Osteoblast (primary cell): ENCODE measurements at regions not wholly inside any gene's neighbourhood (a gene's known extent, or its start where the extent isn't known, plus 50 kb on each side); places are given as distances from the start of the nearest gene placed in this dataset.

Source experiments
- DNase-seq: peaks from one replicate; pipeline ENCODE4 v3.0.0; 2011; ENCODE audit warnings: low spot score, mixed read lengths; ENCODE audit not compliant: insufficient read length; ENCODE audit errors: missing footprints
- H2AFZ ChIP-seq: 2 replicates; pipeline ENCODE4 v1.6.0; 2011; ENCODE audit warnings: mild to moderate bottlenecking, low read length
- H3K27ac ChIP-seq: 2 replicates; pipeline ENCODE4 v1.5.1; 2011; ENCODE audit warnings: mild to moderate bottlenecking, low read depth, low read length, moderate library complexity
- H3K27me3 ChIP-seq: 2 replicates; pipeline ENCODE4 v1.6.0; 2012; ENCODE audit warnings: mild to moderate bottlenecking, control low read depth, inconsistent platforms, low read length, moderate library complexity; ENCODE audit not compliant: insufficient read depth
- H3K36me3 ChIP-seq: 2 replicates; pipeline ENCODE4 v1.5.1; 2011; ENCODE audit warnings: mild to moderate bottlenecking, low read length, control low read depth, moderate library complexity; ENCODE audit not compliant: insufficient read depth
- H3K4me1 ChIP-seq: 2 replicates; pipeline ENCODE4 v1.5.1; 2011; ENCODE audit warnings: mild to moderate bottlenecking, low read length, control low read depth, moderate library complexity; ENCODE audit not compliant: insufficient read depth
- H3K4me2 ChIP-seq: 2 replicates; pipeline ENCODE4 v1.6.0; 2011; ENCODE audit warnings: mild to moderate bottlenecking, low read length; ENCODE audit not compliant: insufficient read depth
- H3K4me3 ChIP-seq: fragments of 200-600 bp; sonication (generic); 3 replicates; pipeline ENCODE4 v1.5.1; 2012; ENCODE audit warnings: mild to moderate bottlenecking, low read length, inconsistent platforms; ENCODE audit not compliant: insufficient read depth
- H3K79me2 ChIP-seq: 2 replicates; pipeline ENCODE4 v1.6.0; 2012; ENCODE audit warnings: mild to moderate bottlenecking, low read length, control low read depth, inconsistent platforms; ENCODE audit not compliant: insufficient read depth
- H3K9me3 ChIP-seq: 2 replicates; pipeline ENCODE4 v1.5.1; 2011; ENCODE audit warnings: low read depth, low read length, control low read depth
- H4K20me1 ChIP-seq: 2 replicates; pipeline ENCODE4 v1.6.0; 2012; ENCODE audit warnings: mild to moderate bottlenecking, low read length, control low read depth; ENCODE audit not compliant: insufficient read depth
- CTCF ChIP-seq: IDR thresholded peaks from 2 replicates; pipeline ENCODE4 v1.5.1; 2011; ENCODE audit warnings: mild to moderate bottlenecking, low read depth, low read length, moderate library complexity; ENCODE audit errors: extremely low read depth

DNA sequence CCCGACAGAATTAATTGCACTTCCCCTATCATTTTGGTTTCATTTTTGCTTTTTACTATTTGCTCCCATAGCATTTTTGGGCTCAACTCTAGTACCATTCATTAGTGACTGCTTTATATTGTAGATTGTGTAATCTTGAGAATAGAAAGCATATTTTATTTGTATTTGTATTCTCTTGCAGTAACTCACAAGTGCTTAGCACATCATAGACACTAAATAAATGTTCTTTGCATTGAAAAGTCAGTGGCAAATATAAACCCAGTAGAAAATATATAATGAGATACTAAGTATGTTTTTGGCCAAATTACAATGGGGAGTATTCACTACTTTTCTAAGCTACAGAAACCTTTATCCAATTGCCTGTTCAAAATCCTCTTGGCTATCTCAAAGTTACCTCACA lies 359.7 kb upstream of the CAMK1G start:
- no peak overlapping the region for H2AFZ ChIP-seq
- TF ChIP-seq CTCF, result no peak
- peaks cover 4% of the 10 kb centered on the region for H3K4me1 ChIP-seq
- no peak overlapping the region for H3K4me3 ChIP-seq
- no peaks in the 10 kb centered on the region for H3K79me2 ChIP-seq
- H3K9me3 ChIP-seq, result no peaks in the 10 kb centered on the region
- H3K27me3 ChIP-seq, result no peaks in the 10 kb centered on the region
- no peak overlapping the region for H3K27ac ChIP-seq
- no peak overlapping the region for H3K4me2 ChIP-seq
- H3K36me3 ChIP-seq, result no peaks in the 10 kb centered on the region
- DNase-seq, result no peak
- H4K20me1 ChIP-seq, result no peaks in the 10 kb centered on the region

DNA sequence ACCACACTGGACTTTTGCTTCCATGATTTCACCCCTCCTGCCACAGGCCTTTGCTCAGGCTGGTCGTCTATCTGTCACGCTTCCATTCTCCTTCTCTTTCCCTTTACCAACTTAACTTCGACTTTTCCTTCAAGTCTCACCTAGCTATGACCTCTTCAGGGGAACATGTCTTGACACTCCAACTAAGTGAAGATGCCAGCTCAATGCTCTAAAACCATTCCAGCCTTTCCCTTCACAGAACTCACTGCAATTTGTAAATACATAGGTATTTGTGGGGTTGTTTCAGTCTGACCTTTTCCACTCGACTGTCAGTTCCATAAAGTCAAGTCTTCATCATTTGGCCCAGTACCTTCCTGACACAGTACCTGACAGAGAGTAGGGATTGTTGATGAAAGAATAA lies 358.6 kb upstream of the CAMK1G start:
- Histone ChIP-seq H4K20me1 (no peaks in the 10 kb centered on the region), H3K4me1 (peaks cover 4% of the 10 kb centered on the region), H2AFZ (no peak overlapping the region), H3K79me2 (no peaks in the 10 kb centered on the region), H3K36me3 (no peaks in the 10 kb centered on the region), H3K4me2 (no peak overlapping the region), H3K27ac (no peak overlapping the region), H3K27me3 (no peaks in the 10 kb centered on the region), H3K9me3 (no peaks in the 10 kb centered on the region), H3K4me3 (no peak overlapping the region)
- no peak for TF ChIP-seq CTCF
- DNase-seq, result no peak

DNA sequence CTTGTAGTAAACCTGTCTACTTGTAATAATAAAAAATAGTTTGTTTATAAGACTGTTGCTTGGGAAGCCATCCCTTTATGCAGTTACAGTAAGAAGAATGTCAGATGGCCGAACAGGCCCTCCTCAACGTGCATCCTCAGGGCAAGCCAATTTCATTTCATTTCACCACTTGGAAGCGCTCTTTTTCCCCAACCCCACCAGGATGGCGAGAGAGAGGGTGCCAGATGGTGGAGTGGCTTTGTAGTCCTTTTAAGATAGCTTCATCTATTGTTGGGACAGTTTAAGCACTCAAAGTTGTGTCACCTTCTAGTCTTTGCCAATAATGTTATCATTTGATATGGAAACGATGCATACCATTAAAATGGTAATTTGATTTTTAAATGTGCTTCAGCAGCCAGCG lies 356.3 kb upstream of the CAMK1G start:
- H3K9me3 ChIP-seq, result no peaks in the 10 kb centered on the region
- no peaks in the 10 kb centered on the region for H3K79me2 ChIP-seq
- no peak overlapping the region for H3K27ac ChIP-seq
- no peak overlapping the region for H3K4me3 ChIP-seq
- TF ChIP-seq CTCF, result no peak
- H3K36me3 ChIP-seq, result no peaks in the 10 kb centered on the region
- no peak for DNase-seq
- no peak overlapping the region for H3K4me2 ChIP-seq
- no peaks in the 10 kb centered on the region for H4K20me1 ChIP-seq
- no peaks in the 10 kb centered on the region for H3K27me3 ChIP-seq
- H2AFZ ChIP-seq, result no peak overlapping the region
- no peaks in the 10 kb centered on the region for H3K4me1 ChIP-seq

GRCh38 chr1:209227941-209228340 lies 355.6 kb upstream of the CAMK1G start:
- H3K27ac ChIP-seq, result no peak overlapping the region
- no peaks in the 10 kb centered on the region for H3K36me3 ChIP-seq
- H3K4me2 ChIP-seq, result no peak overlapping the region
- no peaks in the 10 kb centered on the region for H3K79me2 ChIP-seq
- H3K4me1 ChIP-seq, result no peaks in the 10 kb centered on the region
- no peak overlapping the region for H2AFZ ChIP-seq
- H3K4me3 ChIP-seq, result no peak overlapping the region
- H3K9me3 ChIP-seq, result no peaks in the 10 kb centered on the region
- DNase-seq, result no peak
- no peak for TF ChIP-seq CTCF
- no peaks in the 10 kb centered on the region for H4K20me1 ChIP-seq
- H3K27me3 ChIP-seq, result no peaks in the 10 kb centered on the region
